ENCODE measurements at regions not wholly inside any gene's neighbourhood (a gene's known extent, or its start where the extent isn't known, plus 50 kb on each side); places are given as distances from the start of the nearest gene placed in this dataset.

DNA sequence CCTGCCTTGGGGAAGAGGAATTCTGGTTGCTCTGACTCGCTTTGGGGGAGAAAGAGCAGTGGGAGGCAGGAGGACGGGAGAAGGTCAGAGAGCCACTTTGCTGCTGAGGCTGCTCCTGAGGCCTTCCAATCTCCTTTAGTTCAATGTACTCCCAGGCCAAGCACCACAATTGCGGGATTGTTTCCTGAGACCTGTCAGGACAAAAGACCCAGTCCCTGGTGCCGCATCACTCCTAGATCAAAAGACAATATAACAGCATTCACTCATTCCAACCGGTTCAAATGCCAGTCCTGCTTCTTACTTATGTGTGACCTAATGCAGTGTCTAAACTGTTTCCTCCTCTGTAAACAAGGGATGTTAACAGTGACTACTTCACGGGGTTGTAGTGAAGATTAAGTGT, 106.4 kb downstream of the TRIML1 start:
- no peaks in the 10 kb centered on the region for H3K9me3 ChIP-seq (ENCODE audit: control insufficient read depth, insufficient read depth, low read depth, low read length)
- H3K27ac ChIP-seq (ENCODE audit: extremely low read depth, low read depth, low read length) = no peak overlapping the region
- no peaks in the 10 kb centered on the region for H3K36me3 ChIP-seq (ENCODE audit: control insufficient read depth in 2 of 2, insufficient read depth in 1 of 2, low read length in 2 of 2)
- POLR2A ChIA-PET = no interaction called here
- CTCF ChIA-PET = no interaction called here
- TF ChIP-seq, protein P1, sequence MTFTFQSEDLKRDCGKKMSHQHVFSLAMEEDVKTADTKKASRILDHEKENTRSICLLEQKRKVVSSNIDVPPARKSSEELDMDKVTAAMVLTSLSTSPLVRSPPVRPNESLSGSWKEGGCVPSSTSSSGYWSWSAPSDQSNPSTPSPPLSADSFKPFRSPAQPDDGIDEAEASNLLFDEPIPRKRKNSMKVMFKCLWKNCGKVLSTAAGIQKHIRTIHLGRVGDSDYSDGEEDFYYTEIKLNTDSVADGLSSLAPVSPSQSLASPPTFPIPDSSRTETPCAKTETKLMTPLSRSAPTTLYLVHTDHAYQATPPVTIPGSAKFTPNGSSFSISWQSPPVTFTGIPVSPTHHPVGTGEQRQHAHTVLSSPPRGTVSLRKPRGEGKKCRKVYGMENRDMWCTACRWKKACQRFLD (tag by site-specific recombination; IDR thresholded peaks at IDR 0.05) = no peak
- TF ChIP-seq ZNF335 (tag by site-specific recombination; conservative IDR thresholded peaks at IDR 0.05) (no peak), RBAK (tag by site-specific recombination; IDR thresholded peaks at IDR 0.05) (no peak), ZNF274 (IDR thresholded peaks at IDR 0.05; ENCODE audit: low read length) (no peak), ZNF274 (tag by site-specific recombination; IDR thresholded peaks at IDR 0.05; ENCODE audit: borderline replicate concordance) (no peak), ZNF311 (tag by site-specific recombination; IDR thresholded peaks at IDR 0.05; ENCODE audit: borderline replicate concordance) (no peak), HOXD13 (CRISPR knock-in tag; IDR thresholded peaks at IDR 0.05; ENCODE audit: borderline replicate concordance) (no peak), MYNN (tag by site-specific recombination; IDR thresholded peaks at IDR 0.05; ENCODE audit: borderline replicate concordance) (no peak), ZFHX2 (tag by site-specific recombination; conservative IDR thresholded peaks at IDR 0.05) (no peak), ZBTB21 (tag by site-specific recombination; IDR thresholded peaks at IDR 0.05) (no peak), ZNF791 (tag by site-specific recombination; IDR thresholded peaks at IDR 0.05) (no peak), ZNF501 (tag by site-specific recombination; IDR thresholded peaks at IDR 0.05) (no peak)
- TF ChIP-seq, protein P2, sequence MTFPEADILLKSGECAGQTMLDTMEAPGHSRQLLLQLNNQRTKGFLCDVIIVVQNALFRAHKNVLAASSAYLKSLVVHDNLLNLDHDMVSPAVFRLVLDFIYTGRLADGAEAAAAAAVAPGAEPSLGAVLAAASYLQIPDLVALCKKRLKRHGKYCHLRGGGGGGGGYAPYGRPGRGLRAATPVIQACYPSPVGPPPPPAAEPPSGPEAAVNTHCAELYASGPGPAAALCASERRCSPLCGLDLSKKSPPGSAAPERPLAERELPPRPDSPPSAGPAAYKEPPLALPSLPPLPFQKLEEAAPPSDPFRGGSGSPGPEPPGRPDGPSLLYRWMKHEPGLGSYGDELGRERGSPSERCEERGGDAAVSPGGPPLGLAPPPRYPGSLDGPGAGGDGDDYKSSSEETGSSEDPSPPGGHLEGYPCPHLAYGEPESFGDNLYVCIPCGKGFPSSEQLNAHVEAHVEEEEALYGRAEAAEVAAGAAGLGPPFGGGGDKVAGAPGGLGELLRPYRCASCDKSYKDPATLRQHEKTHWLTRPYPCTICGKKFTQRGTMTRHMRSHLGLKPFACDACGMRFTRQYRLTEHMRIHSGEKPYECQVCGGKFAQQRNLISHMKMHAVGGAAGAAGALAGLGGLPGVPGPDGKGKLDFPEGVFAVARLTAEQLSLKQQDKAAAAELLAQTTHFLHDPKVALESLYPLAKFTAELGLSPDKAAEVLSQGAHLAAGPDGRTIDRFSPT (tag by site-specific recombination; IDR thresholded peaks at IDR 0.05) = no peak
- H3K4me3 ChIP-seq (ENCODE audit: low read depth, low read length) = no peak overlapping the region
- H3K4me1 ChIP-seq (ENCODE audit: control insufficient read depth, insufficient read depth, low read length) = no peaks in the 10 kb centered on the region

DNA sequence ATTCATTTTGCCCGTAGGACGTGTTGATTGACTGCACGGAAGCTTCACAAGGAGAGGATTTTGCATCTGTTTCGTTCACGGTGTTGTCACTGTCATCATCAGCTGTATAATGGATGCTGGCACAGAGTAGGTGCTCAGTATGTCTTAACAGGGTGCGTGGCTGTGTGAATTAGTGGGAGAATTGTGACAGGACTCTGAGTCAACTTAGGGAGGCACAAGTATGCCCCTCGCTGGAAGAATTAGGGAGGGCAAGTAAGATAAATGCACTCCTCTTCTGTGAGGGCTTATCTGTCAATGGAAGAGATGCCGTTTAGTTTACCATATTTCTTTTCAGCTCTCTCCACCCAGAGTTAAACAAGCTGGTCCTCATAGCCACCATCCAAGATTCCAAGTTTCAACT, 107.2 kb downstream of the TRIML1 start:
- H3K9me3 ChIP-seq (ENCODE audit: control insufficient read depth, insufficient read depth, low read depth, low read length) = no peaks in the 10 kb centered on the region
- H3K36me3 ChIP-seq (ENCODE audit: control insufficient read depth in 2 of 2, insufficient read depth in 1 of 2, low read length in 2 of 2) = no peaks in the 10 kb centered on the region
- H3K27ac ChIP-seq (ENCODE audit: extremely low read depth, low read depth, low read length) = no peak overlapping the region
- no peaks in the 10 kb centered on the region for H3K4me1 ChIP-seq (ENCODE audit: control insufficient read depth, insufficient read depth, low read length)
- ChIA-PET CTCF (interaction anchor here (0.7 kb wide), 1 partner anchor 611 kb away, joined by 3 read pairs; no protein-coding TSS in a partner anchor), POLR2A (no interaction called here)
- H3K4me3 ChIP-seq (ENCODE audit: low read depth, low read length) = no peak overlapping the region
- TF ChIP-seq, protein P3, sequence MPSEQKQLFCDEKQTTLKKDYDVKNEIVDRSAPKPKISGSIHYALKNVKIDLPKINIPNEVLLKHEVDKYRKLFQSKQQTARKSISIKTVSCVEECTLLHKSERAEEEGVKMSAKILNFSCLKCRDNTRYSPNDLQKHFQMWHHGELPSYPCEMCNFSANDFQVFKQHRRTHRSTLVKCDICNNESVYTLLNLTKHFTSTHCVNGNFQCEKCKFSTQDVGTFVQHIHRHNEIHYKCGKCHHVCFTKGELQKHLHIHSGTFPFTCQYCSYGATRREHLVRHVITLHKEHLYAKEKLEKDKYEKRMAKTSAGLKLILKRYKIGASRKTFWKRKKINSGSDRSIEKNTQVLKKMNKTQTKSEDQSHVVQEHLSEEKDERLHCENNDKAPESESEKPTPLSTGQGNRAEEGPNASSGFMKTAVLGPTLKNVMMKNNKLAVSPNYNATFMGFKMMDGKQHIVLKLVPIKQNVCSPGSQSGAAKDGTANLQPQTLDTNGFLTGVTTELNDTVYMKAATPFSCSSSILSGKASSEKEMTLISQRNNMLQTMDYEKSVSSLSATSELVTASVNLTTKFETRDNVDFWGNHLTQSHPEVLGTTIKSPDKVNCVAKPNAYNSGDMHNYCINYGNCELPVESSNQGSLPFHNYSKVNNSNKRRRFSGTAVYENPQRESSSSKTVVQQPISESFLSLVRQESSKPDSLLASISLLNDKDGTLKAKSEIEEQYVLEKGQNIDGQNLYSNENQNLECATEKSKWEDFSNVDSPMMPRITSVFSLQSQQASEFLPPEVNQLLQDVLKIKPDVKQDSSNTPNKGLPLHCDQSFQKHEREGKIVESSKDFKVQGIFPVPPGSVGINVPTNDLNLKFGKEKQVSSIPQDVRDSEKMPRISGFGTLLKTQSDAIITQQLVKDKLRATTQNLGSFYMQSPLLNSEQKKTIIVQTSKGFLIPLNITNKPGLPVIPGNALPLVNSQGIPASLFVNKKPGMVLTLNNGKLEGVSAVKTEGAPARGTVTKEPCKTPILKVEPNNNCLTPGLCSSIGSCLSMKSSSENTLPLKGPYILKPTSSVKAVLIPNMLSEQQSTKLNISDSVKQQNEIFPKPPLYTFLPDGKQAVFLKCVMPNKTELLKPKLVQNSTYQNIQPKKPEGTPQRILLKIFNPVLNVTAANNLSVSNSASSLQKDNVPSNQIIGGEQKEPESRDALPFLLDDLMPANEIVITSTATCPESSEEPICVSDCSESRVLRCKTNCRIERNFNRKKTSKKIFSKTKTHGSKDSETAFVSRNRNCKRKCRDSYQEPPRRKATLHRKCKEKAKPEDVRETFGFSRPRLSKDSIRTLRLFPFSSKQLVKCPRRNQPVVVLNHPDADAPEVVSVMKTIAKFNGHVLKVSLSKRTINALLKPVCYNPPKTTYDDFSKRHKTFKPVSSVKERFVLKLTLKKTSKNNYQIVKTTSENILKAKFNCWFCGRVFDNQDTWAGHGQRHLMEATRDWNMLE (tag by site-specific recombination; conservative IDR thresholded peaks at IDR 0.05; ENCODE audit: low read depth) = no peak
- TF ChIP-seq, protein P4, sequence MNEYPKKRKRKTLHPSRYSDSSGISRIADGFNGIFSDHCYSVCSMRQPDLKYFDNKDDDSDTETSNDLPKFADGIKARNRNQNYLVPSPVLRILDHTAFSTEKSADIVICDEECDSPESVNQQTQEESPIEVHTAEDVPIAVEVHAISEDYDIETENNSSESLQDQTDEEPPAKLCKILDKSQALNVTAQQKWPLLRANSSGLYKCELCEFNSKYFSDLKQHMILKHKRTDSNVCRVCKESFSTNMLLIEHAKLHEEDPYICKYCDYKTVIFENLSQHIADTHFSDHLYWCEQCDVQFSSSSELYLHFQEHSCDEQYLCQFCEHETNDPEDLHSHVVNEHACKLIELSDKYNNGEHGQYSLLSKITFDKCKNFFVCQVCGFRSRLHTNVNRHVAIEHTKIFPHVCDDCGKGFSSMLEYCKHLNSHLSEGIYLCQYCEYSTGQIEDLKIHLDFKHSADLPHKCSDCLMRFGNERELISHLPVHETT (tag by site-specific recombination; IDR thresholded peaks at IDR 0.05) = no peak
- TF ChIP-seq ZNF544 (tag by site-specific recombination; IDR thresholded peaks at IDR 0.05) = no peak
- no peak for TF ChIP-seq KLF16 (tag by site-specific recombination; IDR thresholded peaks at IDR 0.05)
- no peak for TF ChIP-seq GLIS2 (tag by site-specific recombination; IDR thresholded peaks at IDR 0.05)
- TF ChIP-seq PRDM1 (tag by site-specific recombination; IDR thresholded peaks at IDR 0.05) = no peak
- TF ChIP-seq, protein P5, sequence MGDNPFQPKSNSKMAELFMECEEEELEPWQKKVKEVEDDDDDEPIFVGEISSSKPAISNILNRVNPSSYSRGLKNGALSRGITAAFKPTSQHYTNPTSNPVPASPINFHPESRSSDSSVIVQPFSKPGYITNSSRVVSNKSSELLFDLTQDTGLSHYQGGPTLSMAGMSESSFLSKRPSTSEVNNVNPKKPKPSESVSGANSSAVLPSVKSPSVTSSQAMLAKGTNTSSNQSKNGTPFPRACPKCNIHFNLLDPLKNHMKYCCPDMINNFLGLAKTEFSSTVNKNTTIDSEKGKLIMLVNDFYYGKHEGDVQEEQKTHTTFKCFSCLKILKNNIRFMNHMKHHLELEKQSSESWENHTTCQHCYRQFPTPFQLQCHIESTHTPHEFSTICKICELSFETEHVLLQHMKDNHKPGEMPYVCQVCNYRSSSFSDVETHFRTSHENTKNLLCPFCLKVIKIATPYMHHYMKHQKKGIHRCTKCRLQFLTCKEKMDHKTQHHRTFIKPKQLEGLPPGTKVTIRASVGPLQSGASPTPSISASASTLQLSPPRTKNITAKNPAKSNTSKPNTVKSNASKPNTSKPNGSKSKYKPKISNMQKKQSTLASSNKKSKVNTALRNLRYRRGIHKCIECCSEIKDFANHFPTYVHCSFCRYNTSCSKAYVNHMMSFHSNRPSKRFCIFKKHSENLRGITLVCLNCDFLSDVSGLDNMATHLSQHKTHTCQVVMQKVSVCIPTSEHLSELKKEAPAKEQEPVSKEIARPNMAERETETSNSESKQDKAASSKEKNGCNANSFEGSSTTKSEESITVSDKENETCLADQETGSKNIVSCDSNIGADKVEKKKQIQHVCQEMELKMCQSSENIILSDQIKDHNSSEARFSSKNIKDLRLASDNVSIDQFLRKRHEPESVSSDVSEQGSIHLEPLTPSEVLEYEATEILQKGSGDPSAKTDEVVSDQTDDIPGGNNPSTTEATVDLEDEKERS (tag by site-specific recombination; IDR thresholded peaks at IDR 0.05) = no peak
- TF ChIP-seq ZNF473 (tag by site-specific recombination; IDR thresholded peaks at IDR 0.05) = no peak
- no peak for TF ChIP-seq ZNF623 (tag by site-specific recombination; IDR thresholded peaks at IDR 0.05)
- no peak for TF ChIP-seq GLIS1 (tag by site-specific recombination; IDR thresholded peaks at IDR 0.05)
- no peak for TF ChIP-seq ZNF16 (tag by site-specific recombination; IDR thresholded peaks at IDR 0.05; ENCODE audit: low read depth)
- no peak for TF ChIP-seq ZNF23 (tag by site-specific recombination; IDR thresholded peaks at IDR 0.05; ENCODE audit: borderline replicate concordance)
